ENCODE measurements at regions not wholly inside any gene's neighbourhood (a gene's known extent, or its start where the extent isn't known, plus 50 kb on each side); places are given as distances from the start of the nearest gene placed in this dataset.

DNA sequence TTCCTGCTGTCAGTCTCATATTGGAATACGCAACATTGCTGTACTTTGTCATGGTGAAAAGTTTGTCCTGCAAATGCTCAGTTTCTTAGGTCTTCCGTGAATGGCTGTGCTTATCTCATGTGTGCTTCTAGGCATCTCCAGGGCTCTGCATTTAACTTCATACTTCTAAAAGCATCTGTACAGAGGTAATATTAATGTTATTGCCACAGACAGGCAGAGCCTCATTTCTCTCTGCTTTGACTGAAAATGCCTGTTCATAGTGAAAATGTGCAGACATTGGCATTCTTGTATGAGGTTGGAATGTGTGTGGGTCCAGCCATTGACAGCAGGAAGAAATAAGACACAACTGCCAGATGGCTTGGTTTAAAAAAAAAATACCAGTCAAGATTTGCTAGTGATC is 140.1 kb upstream of the TTC29 start (continued):
- TF ChIP-seq, protein P1, sequence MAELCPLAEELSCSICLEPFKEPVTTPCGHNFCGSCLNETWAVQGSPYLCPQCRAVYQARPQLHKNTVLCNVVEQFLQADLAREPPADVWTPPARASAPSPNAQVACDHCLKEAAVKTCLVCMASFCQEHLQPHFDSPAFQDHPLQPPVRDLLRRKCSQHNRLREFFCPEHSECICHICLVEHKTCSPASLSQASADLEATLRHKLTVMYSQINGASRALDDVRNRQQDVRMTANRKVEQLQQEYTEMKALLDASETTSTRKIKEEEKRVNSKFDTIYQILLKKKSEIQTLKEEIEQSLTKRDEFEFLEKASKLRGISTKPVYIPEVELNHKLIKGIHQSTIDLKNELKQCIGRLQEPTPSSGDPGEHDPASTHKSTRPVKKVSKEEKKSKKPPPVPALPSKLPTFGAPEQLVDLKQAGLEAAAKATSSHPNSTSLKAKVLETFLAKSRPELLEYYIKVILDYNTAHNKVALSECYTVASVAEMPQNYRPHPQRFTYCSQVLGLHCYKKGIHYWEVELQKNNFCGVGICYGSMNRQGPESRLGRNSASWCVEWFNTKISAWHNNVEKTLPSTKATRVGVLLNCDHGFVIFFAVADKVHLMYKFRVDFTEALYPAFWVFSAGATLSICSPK (IDR thresholded peaks at IDR 0.05; ENCODE audit: borderline replicate concordance), result no peak
- no peak for TF ChIP-seq GTF2A2 (tag; IDR thresholded peaks at IDR 0.05)

DNA sequence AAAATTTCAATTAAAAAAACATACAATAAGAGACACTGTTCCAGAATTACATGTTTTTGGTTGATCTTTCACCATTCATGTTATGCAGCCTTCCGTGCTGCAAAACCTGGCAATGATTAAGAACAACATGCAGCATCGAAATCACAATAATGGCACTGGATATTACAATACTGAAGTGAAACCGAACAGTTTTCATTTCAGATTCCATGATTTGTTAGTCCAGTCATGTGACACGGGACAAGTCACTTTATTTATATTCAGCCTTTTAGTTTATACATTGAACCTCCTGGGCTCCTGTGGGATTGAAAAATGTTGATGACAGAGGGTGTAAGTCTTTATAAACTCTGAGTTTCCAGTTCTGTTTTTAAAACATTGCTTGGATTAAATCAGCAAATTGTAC is 142.5 kb upstream of the TTC29 start:
- Histone ChIP-seq H3K9me1 (ENCODE audit: control insufficient read depth, insufficient read depth, low read length) (no peaks in the 10 kb centered on the region), H3K36me3 (ENCODE audit: control insufficient read depth, insufficient read depth, low read length) (no peaks in the 10 kb centered on the region), H4K20me1 (replicated peaks; ENCODE audit: control insufficient read depth, insufficient read depth, low read length) (no peaks in the 10 kb centered on the region), H2AFZ (ENCODE audit: low read depth, low read length) (no peak overlapping the region), H3K4me2 (ENCODE audit: insufficient read depth, low read length) (no peak overlapping the region), H3K4me1 (replicated peaks in 1 of 2; ENCODE audit: control insufficient read depth in 2 of 2, insufficient read depth in 2 of 2, low read length in 2 of 2) (no peaks in the 10 kb centered on the region), H3K9me3 (replicated peaks; ENCODE audit: control insufficient read depth, insufficient read depth, low read depth, low read length) (no peaks in the 10 kb centered on the region), H3K4me3 (no peak overlapping the region), H3K27ac (ENCODE audit: extremely low read depth, low read depth, low read length) (no peak overlapping the region), H3K9ac (ENCODE audit: insufficient read depth in 1 of 2, low read depth in 2 of 2, low read length in 2 of 2) (no peak overlapping the region), H3K79me2 (ENCODE audit: control insufficient read depth, insufficient read depth, low read length) (no peaks in the 10 kb centered on the region), H3K27me3 (ENCODE audit: control insufficient read depth in 2 of 2, insufficient read depth in 2 of 2, low read length in 2 of 2) (no peaks in the 10 kb centered on the region)
- in situ Hi-C loops (cut with MboI) (no loop called here), intact Hi-C loops (cut with micrococcal nuclease) (no loop called here)
- POLR2A ChIA-PET, result no interaction called here
- CTCF ChIA-PET (ENCODE audit: low intra/inter-chr PET ratio), result no interaction called here
- ATAC-seq, result no peak
- TF ChIP-seq, protein P2, sequence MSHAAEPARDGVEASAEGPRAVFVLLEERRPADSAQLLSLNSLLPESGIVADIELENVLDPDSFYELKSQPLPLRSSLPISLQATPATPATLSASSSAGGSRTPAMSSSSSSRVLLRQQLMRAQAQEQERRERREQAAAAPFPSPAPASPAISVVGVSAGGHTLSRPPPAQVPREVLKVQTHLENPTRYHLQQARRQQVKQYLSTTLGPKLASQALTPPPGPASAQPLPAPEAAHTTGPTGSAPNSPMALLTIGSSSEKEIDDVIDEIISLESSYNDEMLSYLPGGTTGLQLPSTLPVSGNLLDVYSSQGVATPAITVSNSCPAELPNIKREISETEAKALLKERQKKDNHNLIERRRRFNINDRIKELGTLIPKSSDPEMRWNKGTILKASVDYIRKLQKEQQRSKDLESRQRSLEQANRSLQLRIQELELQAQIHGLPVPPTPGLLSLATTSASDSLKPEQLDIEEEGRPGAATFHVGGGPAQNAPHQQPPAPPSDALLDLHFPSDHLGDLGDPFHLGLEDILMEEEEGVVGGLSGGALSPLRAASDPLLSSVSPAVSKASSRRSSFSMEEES (CRISPR knock-in tag; IDR thresholded peaks at IDR 0.05), result peak; percentile 21
- TF ChIP-seq ZSCAN29 (IDR thresholded peaks at IDR 0.05) (no peak), ZNF133 (CRISPR knock-in tag; IDR thresholded peaks at IDR 0.05) (no peak)
- no peak for FAIRE-seq
- no peak for DNase-seq (ENCODE audit: extremely low read depth in 1 of 4, low spot score in 3 of 4)
- 2% methylated on average over 4 of the region's 4 CpGs for WGBS (ENCODE audit: insufficient coverage, low coverage, missing lambda C conversion rate)
- no TSS peak for BruUV-seq (replicated peaks)
